Dedifferentiated amniotic fluid mesenchymal stem cell (primary cell): ENCODE measurements at regions not wholly inside any gene's neighbourhood (a gene's known extent, or its start where the extent isn't known, plus 50 kb on each side); places are given as distances from the start of the nearest gene placed in this dataset.

Experiments used
- DNase-seq: peaks from one replicate; pipeline ENCODE4 v3.0.0-alpha.2; 2016; ENCODE audit errors: extremely low spot score

DNA sequence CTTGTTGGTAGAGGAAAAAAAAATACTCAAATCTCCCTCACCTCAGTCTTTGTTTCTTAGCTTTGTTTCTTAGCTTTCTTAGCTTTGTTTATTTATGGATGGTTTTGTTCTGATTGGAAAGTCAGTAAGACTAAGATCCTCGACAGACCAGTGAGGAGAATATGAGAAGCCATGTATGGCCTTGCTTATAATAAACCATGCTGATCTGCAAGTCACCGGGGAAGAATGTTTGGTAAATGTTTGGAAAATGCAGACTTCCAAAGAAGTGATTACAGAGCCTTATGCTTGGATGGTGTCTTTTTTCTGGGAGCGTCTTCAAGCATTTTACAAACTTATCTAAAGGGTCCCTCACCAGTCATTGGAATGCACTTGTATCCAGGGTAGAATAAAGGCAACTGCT lies 90.1 kb upstream of the NOCT start:
- DNase-seq: peak; percentile 20

DNA sequence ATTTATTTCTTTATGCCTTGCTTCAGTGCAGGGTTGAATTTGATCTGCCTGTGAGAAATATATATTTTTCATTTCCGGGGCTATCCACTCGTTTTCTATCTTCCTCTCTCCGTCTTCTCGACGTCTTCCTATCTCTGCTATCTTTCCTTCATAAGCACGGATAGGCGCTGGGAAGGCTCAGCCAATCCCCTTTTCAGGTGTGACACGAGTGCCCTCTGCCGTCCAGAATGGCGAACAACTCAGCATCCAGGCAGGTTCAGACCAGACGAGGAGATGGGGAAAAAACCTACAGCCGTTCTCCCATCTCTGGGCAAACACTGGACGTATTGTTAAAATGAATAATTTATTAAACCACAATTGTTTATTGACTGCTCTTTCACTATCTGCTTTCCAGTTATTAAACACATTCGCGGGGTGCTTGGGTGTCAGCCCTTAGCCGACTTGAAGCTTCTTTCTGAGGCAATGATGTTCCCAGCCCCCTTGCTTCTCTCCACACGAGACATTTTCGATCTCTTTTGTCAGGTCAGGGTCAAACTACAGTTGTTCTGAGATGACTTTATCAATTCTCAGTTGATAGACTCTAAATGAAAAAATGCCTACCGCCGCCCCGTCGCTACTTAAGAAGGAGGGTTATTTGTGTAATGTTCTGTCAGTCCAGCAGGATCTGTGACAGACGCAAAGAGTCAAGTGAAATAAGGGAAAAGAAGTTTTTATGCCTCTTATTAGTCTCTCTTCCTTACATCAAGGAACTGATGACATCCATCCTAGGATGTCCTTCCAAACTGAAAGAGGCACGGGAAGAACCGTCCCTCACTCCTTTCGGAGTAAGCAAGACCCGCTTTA lies 96.3 kb upstream of the NOCT start:
- DNase-seq: no peak

DNA sequence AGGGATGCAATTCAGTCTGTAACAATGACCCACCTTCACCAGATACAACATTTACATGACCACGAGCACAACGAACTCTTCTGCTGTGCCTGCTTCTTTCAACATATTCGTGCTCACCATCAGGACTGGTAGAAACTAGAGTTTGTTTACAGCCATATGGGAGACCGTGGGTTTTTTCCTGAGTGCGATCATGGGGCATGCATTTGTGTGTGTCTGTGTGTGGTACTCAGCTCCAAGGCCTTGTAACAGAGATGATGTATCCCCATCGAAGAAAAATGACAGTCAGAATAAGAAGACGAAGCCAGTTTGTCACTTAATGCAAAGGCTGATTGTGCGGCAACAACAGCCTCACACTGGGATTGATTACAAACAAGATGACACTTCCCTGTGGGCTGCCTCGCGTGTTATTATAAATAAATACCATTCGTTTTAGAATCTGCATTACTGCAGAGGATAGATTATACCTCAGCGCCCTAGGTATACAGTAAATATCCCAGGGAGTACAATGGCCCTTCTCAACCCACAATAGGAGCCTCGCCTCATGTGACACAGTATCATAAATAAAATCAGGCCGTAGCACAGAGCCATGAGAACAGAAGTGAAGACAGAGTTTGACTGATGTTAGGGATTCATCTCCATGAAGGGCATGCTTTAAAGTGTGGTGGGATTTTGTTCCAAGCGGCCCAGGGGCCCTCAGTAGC lies 97.3 kb upstream of the NOCT start:
- no peak for DNase-seq

DNA sequence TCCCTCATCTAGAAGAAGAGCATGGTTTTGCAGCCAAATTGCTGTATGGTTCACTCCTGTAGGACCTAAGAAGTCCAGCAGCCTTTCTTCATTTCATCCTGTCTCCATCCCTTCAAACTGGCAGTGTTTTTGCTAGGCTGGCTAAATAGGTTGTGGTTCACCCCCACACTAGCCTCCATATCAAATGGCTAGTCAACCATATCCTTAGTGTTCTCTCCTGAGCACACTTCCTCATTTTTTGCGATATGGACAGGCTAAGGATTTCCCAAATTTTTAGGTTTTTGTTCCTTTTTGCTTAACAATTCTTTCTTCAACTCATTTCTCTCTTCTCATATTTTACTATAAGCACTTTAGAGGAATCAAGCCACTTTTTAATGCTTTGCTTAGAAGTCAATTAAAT lies 98.8 kb upstream of the NOCT start:
- no peak for DNase-seq

DNA sequence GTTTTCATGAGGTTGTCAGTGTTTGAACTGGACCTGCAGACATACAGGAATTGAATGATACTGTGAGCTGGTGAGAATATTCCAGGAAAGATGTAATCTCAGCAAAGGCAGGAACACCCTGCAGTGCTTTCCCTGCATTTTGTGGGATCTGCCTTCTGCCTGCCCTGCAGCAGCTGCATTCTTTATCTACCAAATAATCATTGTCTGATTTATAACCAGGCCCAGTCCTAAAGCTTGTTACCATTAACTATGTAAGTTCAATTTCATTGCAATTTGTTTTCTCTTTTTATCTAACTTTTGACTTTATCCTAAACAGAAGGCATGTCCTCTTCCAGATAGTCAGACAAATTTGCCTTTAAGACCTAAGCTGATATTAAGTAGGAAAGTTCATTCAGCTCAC lies 99.8 kb upstream of the NOCT start:
- DNase-seq: no peak

DNA sequence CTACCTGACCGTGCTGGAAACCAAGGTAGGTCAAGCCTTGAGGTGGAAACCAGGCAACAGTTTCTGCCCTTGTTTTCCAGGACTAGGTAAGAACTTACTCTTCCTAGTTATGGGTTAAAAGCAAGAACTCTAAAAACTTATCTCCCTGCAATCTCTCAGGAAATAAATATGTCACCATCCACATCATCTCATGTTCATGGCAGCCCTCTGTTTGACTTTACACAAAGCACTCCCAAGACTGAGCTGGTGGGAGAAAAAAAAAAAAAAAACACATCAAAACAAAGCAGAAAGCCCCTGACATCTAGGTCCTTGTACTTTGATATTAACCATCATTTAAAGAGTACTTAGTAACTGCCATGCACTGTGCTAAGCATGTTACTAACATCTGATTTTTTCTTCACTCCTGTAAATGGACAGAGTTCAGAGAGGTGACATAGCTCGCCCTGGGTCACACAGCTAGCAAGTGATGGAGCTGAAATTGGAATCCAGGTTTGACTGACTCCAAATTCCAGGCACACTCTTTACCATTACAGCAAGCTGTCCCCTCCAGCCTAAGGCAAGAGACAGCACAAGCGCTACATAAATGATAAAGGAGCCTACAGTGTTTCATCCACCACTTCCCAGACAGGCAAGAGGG lies 102.8 kb upstream of the NOCT start:
- DNase-seq: no peak

DNA sequence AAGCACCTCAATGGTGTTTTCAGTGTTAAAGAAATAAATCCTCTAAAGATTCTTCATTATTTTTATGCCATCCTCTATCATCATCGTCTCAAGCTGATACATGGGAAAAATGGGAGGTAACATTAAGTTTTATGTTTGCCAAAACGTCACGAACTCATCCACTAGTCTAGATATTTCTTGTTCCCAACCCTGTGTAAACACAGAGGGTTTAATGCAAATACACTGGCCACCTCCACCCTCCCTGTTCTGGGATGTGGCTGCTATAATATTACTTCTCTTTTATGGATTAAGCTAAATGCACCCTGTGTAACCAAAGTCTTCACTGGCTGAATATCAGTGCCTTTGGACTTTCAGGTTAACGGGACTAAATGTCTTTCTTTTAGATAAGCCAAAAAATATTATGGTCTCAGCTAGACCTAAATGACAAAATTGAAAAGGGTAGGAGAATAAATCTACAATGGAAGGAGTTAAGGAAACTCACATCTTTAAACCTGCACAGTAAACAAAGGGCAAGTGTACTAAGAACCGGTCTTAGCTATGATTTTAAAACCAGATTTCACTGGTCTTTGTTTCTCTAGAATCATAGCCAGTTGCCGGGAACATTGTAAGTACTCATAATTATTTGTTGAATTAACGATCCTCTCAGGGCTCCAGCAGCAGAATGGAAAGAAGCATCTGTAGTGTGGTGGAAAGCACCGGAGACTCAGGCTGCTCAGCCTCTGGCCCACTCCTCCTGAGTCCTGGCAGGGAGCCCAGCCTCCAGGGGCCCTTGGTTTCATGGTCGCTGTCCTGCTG lies 103.5 kb upstream of the NOCT start:
- DNase-seq: no peak

DNA sequence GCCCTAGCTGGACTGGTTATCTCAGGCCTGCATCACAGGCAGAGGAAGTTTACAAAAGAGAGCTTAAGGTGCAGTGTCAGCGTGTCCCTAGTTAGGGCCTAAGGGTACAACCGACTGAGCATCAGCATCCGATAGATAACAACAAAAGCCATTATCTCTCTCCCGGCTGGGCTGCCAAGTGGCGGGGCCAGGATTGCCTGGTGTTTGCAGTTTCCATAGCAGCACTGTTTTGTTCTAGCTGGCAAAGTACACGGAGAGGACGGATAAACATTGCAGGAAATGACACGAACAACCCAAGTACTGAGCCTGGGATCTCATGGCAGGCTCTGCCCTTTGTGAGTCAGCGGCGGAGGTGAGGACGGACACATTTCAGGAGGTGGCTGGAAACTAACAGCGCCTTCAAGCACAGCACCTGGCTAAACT lies 104.7 kb upstream of the NOCT start:
- no peak for DNase-seq

DNA sequence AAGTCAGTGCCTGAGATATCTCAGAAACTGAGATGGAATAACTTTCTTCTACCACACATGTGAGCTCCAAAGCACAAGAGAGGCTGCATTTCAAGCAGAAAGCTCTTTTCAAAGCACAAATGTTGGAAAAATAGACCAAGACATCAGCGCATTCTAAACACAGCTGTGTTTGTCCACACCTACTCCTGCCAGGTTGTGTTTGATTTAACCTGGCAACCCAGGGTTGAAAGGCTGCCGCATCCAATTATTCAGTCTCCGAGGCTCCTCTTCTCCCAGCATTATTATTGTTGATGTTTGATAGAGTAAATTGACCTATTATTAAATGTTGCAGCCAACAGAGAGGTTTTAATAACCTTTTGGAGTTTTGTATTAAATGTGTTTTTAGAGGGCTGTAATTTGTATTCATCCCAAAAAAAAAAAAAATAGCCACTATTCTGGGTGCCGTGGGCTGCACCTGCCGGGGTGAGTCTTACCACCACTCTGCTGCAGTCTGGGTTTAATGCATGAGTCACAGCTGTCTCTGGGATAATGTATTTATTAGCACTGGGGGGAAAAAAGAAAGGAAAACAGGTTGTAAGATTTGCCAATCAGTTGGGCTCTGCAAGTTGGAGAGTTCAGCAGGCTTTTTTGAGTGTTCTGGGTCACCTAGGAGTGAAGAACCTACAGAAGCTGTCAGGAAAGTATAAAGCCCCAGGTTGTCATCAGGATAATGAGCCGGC lies 105.2 kb upstream of the NOCT start:
- DNase-seq: no peak

DNA sequence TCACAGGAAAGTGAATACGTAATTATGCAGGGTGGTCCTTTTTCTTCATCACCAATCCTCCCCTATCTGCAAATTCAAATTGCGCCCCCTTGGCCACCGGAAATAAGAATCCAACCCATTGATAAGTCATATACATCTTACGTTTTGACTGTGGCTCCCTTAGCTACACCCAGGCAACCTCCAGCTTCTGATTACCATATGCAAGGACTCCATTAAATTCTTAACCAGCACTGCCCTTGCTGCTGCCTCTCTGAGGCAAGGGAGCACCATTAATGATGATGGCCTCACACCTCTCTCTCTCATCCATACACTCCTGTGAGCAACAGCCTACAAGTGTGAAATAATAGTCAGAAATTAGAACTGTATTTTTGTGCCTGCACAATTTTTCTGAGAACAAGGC lies 106.0 kb upstream of the NOCT start:
- DNase-seq: no peak

DNA sequence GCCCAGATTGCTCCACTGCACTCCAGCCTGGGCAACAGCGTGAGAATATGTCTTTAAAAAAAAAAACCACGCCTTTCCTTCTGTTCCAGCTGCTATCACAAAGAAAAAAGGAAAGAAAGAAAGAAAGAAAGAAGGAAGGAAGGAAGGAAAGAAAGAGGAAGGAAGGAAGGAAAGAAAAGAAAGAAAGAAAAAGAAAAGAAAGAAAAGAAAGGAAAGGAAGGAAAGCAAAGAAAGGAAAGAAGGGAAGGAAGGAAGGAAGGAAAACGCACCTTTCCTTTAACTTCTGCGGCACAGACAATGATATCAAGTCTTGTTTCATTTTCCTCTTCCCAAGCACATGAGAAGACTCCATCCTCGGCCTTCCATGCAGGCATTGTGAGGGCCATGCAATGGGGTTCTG lies 107.4 kb upstream of the NOCT start:
- DNase-seq: no peak

DNA sequence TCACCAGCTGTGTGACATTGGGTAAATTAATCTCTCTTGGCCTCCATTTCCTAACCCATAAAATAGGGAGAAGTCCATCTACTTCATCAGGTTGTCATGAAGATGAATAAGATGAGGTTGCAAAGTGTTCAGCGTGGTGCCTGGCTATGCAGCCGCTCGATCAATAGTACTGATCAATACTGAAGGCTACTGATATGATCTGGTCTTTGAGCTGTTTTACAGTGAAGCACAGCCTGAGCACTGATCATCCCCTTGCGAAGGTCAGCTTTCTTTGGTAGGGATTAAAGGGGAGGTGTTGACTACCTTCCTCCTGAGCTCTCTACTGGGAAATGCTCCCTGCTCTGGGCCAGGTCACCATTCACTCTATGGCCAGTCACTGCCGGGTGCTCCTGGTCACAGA lies 108.4 kb upstream of the NOCT start:
- no peak for DNase-seq

DNA sequence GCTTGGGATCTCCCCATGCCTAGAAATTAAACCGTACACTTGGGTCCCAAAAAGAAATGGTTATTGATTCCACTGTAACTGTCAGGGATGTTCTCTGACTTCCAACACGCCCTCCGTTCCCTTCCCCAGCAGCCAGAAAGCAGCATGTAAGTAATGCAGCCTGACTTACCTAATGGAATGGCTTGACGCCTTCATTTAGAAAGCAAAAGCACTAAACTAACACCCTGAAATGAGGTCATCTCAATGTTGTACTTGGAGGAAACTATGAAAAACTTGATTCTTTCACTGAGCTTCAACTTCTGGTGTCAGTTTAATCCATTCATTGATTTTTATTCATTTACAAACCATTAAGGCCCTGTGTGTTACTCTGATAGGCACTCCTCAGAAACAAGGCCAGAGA lies 110.8 kb upstream of the NOCT start:
- DNase-seq: no peak

DNA sequence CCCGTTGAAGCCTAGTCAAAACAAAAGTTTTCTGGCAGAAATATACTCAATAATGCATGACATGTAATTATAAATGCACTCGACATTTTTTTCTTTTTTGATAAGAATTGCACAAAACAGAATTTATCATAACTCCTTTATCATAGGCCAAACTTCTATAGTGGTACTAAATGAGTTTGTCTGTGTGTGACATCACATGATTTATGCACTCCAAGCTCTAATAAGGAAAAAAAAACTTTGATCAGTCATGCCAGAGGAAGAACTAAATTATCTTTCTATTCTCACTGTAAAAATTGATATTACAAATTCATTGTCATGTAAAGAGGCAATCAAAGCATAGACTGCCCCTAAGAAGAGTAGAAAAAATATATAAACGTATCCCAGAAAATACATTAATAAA lies 112.4 kb upstream of the NOCT start:
- no peak for DNase-seq

DNA sequence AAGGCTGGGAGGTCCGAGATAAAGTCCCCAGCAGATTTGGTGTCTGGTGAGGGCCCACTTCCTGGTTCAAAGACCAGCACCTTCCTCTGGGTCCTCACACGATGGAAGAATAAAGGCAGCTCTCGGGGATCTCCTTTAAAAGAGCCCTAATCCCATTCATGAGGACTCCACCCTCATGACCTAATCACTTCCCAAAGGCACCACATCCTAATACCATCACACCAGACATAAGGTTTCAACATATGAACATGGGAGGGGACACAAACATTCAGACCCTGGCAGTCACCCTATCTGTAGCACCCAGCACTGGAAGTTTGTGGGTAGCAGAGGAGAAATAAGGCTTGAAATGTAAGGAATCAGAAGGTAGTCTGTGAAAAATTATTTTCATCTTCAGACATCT lies 112.9 kb upstream of the NOCT start:
- DNase-seq: no peak

DNA sequence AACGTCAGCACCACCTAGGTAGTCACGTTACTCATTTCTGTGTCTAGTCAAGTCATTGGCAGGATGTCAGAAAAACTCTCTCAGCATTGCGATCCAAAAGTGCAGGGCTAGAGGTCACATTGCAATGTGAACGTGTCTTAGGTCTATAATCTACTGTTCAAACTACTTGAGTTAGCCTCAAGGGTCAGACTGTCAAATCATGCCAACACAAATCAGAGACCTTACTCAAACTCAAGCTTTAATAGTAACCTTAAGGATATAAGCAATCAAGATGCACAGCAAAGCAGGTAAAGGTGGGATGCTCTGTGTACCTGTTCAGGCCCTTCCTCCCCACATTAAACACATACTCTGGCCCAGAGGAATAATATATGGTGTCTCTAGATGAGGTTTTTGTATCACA lies 114.4 kb upstream of the NOCT start:
- no peak for DNase-seq

DNA sequence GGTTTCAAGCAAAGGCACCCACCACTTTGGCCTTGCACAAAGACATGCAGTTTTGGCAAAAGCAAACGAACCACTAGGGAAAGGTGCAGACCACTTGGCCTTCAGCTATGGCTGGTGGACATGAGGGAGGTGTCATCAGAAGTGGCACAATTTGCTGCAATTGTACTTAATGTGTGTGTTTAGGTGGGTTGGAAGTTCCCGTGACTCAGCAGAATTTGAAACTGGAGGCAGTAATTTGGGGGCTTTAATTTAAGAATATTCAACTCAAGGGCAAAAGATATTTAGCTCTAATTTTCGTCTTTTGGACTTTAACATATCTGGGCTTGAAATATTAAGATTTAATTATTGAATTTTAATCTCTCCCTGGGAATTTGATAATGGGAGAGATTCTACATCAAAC lies 115.6 kb upstream of the NOCT start:
- DNase-seq: no peak

DNA sequence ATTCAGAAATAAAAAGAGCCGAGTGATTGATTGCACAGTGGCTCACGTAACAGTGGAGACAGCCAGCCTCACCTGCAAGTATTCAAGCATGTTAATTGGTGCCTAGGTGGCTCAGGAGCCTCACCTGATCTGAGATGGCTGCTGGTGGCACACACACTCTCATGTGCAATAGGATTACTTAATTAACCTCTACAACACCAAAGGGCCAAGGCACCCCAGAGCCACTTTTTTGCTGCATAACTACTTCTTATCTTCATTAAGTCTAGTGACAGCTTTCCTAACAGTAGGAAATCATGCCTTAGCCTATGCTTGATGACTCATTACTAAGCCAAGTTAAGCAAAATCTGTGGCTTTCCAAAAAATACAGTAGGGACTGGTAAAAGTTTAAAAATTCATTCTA lies 117.3 kb upstream of the NOCT start:
- no peak for DNase-seq

DNA sequence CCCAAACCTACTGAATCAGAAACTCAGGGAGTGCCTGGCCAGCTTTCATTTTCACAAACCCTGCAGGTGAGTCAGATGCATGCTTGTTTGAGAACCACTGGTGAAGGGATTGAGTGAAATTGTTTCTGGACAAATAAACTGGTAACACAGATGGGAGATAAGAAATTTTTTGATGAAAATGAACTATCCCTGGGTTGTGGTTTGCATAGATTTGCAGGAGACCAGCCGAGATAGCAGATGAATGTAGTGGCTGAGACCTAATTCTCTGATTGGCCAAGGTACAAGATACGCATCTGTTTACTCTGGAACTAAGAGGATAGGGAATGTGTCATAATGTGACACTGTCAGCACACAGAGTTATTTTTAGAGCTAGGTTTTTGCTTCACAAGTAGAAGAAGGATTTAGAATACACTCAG lies 117.8 kb upstream of the NOCT start:
- DNase-seq: peak; percentile 49

DNA sequence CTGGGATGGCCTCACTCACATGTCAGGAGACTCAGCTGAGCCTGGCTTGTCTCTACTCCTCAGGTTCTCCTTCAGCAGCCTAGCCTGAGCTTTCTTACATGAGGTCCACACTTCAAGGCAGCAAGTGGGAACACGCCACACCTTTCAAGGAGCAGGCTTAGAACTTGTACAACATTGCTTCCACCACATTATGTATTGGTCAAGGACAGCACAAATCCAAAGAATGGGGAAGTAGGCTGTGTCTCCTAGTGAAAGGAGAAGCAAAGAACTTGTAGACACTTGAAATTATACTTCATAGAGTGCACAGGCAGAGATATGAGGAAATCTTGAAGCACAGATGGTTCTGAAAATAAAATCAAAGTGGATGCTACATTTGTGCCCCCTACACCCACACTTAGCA lies 120.9 kb upstream of the NOCT start:
- DNase-seq: no peak

DNA sequence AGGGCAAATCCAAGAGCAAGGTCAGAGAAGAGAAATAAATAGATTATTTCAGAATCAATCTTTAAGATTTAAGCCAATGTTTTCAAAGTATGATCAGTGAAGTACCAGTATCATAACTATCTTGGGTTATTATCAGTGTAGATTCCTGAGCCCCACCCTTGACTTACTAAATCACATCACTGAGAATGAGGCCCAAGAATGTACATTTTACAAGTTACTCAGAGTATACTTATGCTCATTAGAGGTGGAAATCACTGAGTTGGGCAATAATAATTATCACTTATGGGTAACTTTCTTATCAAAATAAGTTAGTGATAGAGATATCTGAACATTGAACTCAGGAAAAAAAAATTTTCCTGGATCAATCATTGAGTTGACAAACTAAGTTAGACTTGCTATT lies 121.6 kb upstream of the NOCT start:
- no peak for DNase-seq
